GM19452 (cell line): ENCODE measurements at regions not wholly inside any gene's neighbourhood (a gene's known extent, or its start where the extent isn't known, plus 50 kb on each side); places are given as distances from the start of the nearest gene placed in this dataset.

Experiments used
- ATAC-seq: cut with Tn5 transposase; IDR thresholded peaks from one replicate; pipeline ENCODE4 v1.9.1; 2021; ENCODE audit not compliant: unreplicated experiment

GRCh38 chr13:91148098-91148497, 199.4 kb upstream of the MIR17HG start:
- no peak for ATAC-seq

GRCh38 chr13:91151921-91152320, 195.6 kb upstream of the MIR17HG start:
- ATAC-seq: no peak

DNA sequence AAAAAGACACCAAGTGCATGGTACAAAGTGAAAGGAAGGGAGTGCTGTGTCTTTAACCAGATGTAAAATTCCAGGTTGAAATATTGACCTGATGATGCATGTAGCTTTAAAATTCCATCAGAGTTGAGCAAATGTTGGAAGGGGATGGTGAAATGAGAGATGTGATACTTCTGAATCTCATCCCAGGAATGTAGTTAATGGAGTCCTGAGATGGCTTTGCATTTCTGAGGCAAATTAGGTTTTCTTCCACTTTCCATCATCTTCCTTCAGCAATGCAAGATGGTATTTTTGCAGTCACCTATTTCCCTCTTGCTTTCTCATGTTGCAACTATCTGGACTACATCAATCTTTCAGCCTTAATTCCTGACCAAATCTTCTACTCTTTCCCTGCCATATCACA, 194.1 kb upstream of the MIR17HG start:
- no peak for ATAC-seq

GRCh38 chr13:91154558-91155353, 192.7 kb upstream of the MIR17HG start:
- ATAC-seq: peak; percentile 82

- ATAC-seq: no peak
These were observed 191.9 kb upstream of the MIR17HG start for GRCh38 chr13:91155512-91156114.

DNA sequence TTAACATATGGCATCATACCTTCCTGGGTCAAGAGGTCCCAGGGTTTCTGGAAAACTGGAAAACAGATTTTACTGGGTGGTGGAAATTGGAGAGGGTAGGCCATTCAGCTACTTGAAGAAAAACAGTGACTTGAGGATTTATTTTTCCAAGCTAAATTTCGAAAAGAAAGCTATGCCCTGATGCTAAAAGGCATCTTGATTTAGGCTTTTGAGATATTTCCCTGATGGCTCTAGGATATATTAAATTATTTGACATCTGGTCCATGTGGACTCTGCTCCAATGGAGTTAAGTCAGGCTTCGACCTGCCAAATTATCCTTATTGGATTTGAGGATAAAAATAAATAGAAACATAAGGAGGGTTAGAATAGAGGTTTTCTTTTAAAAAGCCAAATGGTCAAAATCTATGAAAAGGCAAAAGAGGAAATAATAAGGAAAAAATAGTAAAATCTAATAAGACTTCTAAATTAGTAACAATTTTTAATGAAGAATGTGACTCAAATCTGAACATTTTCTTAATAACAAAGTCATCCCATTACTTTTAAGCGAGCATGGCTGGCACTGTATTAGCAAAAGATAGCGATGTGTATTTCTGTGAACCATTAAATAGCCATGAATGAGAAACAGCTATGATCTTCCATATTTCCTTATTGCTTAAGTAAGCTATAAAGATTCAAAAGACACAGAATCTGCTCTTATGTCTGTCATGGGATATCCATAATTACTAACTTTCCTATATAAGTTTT, 190.0 kb upstream of the MIR17HG start:
- ATAC-seq: no peak

- ATAC-seq: no peak
These were observed 189.5 kb upstream of the MIR17HG start for GRCh38 chr13:91158017-91158395.

- no peak for ATAC-seq
These were observed 185.3 kb upstream of the MIR17HG start for GRCh38 chr13:91162180-91162579.

DNA sequence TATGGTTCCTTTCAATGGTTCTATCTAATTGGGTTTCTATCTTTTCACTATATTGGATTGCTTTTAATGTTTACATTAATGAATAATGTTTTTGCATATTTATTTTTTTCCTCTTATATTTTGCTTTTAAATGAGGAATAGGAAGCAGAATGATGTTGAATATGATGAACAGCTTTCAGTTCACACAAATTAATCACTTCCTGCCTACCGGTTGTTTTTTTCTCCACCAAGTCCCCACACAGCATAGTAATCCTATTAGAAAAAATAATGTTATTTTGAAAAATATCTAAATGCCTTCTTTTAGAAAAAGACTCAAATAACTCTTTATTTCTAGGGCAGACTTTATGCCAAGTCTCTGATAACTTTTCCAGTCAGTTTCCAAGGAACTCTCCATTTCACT, 184.9 kb upstream of the MIR17HG start:
- ATAC-seq: no peak

GRCh38 chr13:91165758-91166157, 181.7 kb upstream of the MIR17HG start:
- no peak for ATAC-seq

DNA sequence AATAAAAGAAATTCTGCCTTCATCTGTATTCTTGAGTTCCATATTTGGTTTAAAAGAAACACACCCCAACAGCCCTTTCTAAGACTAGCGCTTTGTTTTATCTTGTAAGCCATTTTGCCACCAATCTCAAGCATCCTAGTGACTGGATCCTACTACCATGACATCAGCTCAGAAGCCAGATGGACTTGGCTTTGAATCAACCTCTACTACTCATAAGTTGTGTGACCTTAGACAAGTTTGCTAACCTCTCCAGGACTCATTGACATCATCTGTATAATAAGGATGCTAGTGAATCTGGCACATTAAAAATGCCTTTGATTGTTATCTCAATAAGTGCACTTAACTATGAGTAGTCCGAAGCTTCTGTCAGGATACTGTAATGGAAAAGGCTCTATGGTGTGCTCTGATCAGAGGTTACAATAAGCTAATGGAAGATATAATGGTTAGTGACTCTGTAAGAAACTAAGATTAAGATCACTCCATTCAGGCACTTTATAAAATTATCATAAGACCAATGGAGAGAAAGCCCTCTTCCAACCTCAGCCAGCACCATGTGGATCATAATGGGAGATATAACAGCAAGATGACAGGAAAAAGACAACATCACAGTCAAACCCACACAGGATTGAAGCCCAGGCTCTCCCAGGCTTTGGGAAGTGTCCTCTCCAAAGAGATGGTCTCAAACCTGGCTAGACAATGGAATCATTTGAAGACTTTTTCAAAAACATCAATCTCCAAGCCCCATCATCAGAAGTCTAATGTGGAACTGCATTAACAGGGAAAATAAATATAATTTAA, 180.6 kb upstream of the MIR17HG start:
- ATAC-seq: no peak

GRCh38 chr13:91167706-91168385, 179.6 kb upstream of the MIR17HG start:
- ATAC-seq: no peak

DNA sequence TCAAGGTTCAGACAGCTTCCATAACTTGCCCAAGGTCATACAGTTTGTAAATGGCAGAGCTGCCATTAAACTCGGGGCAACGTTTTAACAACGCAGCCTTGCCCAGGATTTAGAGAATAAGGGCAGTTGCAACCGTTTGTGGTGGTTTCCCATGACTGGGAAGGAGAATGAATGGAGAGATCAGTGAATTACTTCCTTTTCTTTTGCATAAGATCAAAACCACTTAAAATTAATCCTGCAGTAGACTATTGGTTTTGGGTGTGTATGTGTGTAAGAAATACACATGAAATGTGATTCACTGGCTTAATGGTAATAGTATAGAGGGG, 179.1 kb upstream of the MIR17HG start:
- ATAC-seq: no peak

DNA sequence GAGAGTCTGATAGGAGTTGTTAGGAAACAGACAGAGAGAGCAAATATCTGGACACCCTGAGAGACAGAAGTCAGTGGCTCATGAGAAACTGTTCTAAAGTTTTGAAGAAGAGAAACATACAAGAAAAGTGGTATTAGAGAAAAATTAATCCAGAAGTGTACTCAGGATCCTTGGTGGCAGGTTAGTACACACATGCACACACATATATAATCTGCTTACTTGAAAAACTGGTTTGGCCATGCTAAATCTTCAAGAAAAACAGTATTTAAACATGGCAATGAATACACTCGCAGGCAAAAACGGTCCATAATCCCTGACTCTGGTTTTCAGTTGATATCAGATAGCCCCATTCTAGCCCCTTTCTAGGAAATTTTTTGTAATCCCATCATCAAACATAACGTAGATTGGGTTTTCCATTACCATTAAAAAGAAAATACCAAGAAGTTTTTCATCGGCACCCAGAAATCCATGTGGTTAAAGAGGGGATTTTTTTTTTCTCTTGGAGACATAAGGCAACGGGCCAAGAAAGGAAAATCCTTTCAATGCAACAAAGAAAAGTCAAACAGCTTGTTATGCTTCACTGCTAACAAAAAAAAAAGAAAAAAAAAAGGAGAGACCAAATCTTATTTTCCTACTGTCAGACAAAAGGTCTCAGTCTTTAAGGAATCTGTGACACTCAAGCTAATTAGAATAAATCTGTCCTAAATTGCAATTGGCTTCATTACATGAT, 178.0 kb upstream of the MIR17HG start:
- no peak for ATAC-seq

GRCh38 chr13:91172160-91172559, 175.3 kb upstream of the MIR17HG start:
- ATAC-seq: no peak

- no peak for ATAC-seq
These were observed 172.5 kb upstream of the MIR17HG start for GRCh38 chr13:91174886-91175501.

- ATAC-seq: no peak
These were observed 169.4 kb upstream of the MIR17HG start for GRCh38 chr13:91178099-91178498.

- ATAC-seq: no peak
These were observed 165.6 kb upstream of the MIR17HG start for GRCh38 chr13:91181892-91182291.

DNA sequence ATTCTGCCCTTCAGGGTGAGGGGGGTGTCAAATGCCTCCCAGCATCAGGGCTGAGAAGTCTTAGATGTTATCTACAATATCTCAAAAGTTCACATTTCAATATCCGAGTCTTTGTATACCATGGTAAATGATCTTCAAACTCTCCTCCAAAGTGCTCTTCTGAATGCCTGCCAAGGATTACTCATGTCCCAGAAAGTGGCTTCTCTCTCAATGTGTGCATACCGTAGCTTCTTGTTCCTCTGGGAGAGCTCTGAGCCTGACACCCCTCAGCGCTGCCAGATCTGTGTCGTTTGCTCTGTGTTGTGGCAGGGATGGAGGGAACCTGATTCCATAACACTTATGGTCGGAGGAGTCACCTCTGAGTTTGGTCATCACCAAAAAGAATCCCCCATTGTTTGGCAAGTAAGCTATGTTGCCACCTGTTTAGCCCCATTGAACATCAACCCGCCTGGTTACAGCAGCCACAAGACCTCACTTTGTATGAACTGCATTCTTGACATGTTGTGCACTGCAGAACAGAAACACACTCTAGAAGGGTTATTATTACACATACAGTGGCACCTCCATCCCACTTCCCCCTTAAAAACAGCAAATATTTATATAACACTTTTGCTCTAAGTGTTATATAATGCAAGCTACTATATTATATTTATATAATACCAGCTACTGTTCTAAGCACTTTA, 163.1 kb upstream of the MIR17HG start:
- no peak for ATAC-seq
